ENCODE measurements at regions not wholly inside any gene's neighbourhood (a gene's known extent, or its start where the extent isn't known, plus 50 kb on each side); places are given as distances from the start of the nearest gene placed in this dataset.

- no peaks in the 10 kb centered on the region for H3K27me3 ChIP-seq (replicated peaks)
- no peak overlapping the region for H3K27ac ChIP-seq
- TF ChIP-seq CTCF (IDR thresholded peaks at IDR 0.05; ENCODE audit: low read depth, low read length, missing control alignments): no peak
- H3K4me3 ChIP-seq (ENCODE audit: low read depth, low read length): no peak overlapping the region
- H3K36me3 ChIP-seq (replicated peaks): no peaks in the 10 kb centered on the region
- no peak for DNase-seq
- in situ Hi-C loops (cut with HindIII; ENCODE audit: low pct_ligation_motif_present, low sequenced_read_pairs): no loop called here
These were observed 718.9 kb downstream of the EPHA7 start for GRCh38 chr6:92700411-92700810.

GRCh38 chr6:92690997-92691599, 728.3 kb downstream of the EPHA7 start:
- Histone ChIP-seq H3K36me3 (replicated peaks) (no peaks in the 10 kb centered on the region), H3K4me3 (ENCODE audit: low read depth, low read length) (no peak overlapping the region), H3K27ac (no peak overlapping the region), H3K27me3 (replicated peaks) (no peaks in the 10 kb centered on the region)
- no peak for DNase-seq
- in situ Hi-C loops (cut with HindIII; ENCODE audit: low pct_ligation_motif_present, low sequenced_read_pairs): no loop called here
- TF ChIP-seq CTCF (IDR thresholded peaks at IDR 0.05; ENCODE audit: low read depth, low read length, missing control alignments): no peak

GRCh38 chr6:92688342-92688741, 731.0 kb downstream of the EPHA7 start:
- H3K36me3 ChIP-seq (replicated peaks): no peaks in the 10 kb centered on the region
- no peak overlapping the region for H3K27ac ChIP-seq
- H3K27me3 ChIP-seq (replicated peaks): no peaks in the 10 kb centered on the region
- H3K4me3 ChIP-seq (ENCODE audit: low read depth, low read length): no peak overlapping the region
- in situ Hi-C loops (cut with HindIII; ENCODE audit: low pct_ligation_motif_present, low sequenced_read_pairs): no loop called here
- no peak for DNase-seq
- TF ChIP-seq CTCF (IDR thresholded peaks at IDR 0.05; ENCODE audit: low read depth, low read length, missing control alignments): no peak

- in situ Hi-C loops (cut with HindIII; ENCODE audit: low pct_ligation_motif_present, low sequenced_read_pairs): no loop called here
These were observed 732.1 kb downstream of the EPHA7 start for GRCh38 chr6:92687278-92687677.

GRCh38 chr6:92684386-92684785, 735.0 kb downstream of the EPHA7 start:
- no peak for DNase-seq
- TF ChIP-seq CTCF (IDR thresholded peaks at IDR 0.05; ENCODE audit: low read depth, low read length, missing control alignments): no peak
- Histone ChIP-seq H3K36me3 (replicated peaks) (no peaks in the 10 kb centered on the region), H3K27ac (no peak overlapping the region), H3K4me3 (ENCODE audit: low read depth, low read length) (no peak overlapping the region), H3K27me3 (replicated peaks) (no peaks in the 10 kb centered on the region)
- in situ Hi-C loops (cut with HindIII; ENCODE audit: low pct_ligation_motif_present, low sequenced_read_pairs): no loop called here

More at GRCh38 chr6:92687278-92687677, 732.1 kb downstream of the EPHA7 start:
- Histone ChIP-seq H3K27me3 (replicated peaks) (no peaks in the 10 kb centered on the region), H3K27ac (no peak overlapping the region), H3K4me3 (ENCODE audit: low read depth, low read length) (no peak overlapping the region), H3K36me3 (replicated peaks) (no peaks in the 10 kb centered on the region)
- no peak for TF ChIP-seq CTCF (IDR thresholded peaks at IDR 0.05; ENCODE audit: low read depth, low read length, missing control alignments)
- no peak for DNase-seq

GRCh38 chr6:92683748-92684147, 735.6 kb downstream of the EPHA7 start:
- H3K4me3 ChIP-seq (ENCODE audit: low read depth, low read length): no peak overlapping the region
- no peaks in the 10 kb centered on the region for H3K27me3 ChIP-seq (replicated peaks)
- no peaks in the 10 kb centered on the region for H3K36me3 ChIP-seq (replicated peaks)
- in situ Hi-C loops (cut with HindIII; ENCODE audit: low pct_ligation_motif_present, low sequenced_read_pairs): no loop called here
- TF ChIP-seq CTCF (IDR thresholded peaks at IDR 0.05; ENCODE audit: low read depth, low read length, missing control alignments): no peak
- no peak overlapping the region for H3K27ac ChIP-seq
- DNase-seq: no peak

Data from brain microvascular endothelial cell (primary cell).